IMR-90 (cell line): ENCODE measurements at regions not wholly inside any gene's neighbourhood (a gene's known extent, or its start where the extent isn't known, plus 50 kb on each side); places are given as distances from the start of the nearest gene placed in this dataset.

ENCODE experiments used
- ATAC-seq: fragments of 200-7000 bp; cut with Tn5 transposase; 2 replicates; pipeline ENCODE4 v1.9.1; 2020; ENCODE audit warnings: low read depth, mild to moderate bottlenecking, moderate library complexity
- BruUV-seq: library from RNA; stranded (reverse); fragments of 400-500 nt; replicated peaks from 2 replicates; lab custom pipeline; 2021; lab: Mats Ljungman, UMichigan
- CTCF ChIA-PET: fragments of 300-600 bp; formaldehyde crosslinking; extraction: SDS; loops from one replicate; lab custom pipeline; 2021; ENCODE audit warnings: antibody characterized with exemption; lab: Yijun Ruan, JAX
- POLR2A ChIA-PET: fragments of 300-600 bp; sonication (Branson Sonifier 250); formaldehyde crosslinking; loops from one replicate; lab custom pipeline; 2022; ENCODE audit warnings: antibody characterized with exemption; ENCODE audit not compliant: unreplicated experiment; lab: Charles Lee
- DNase-seq: peaks from one replicate; pipeline ENCODE4 v3.0.0; 2013
- H2AFZ ChIP-seq: replicated peaks from 2 replicates; pipeline ENCODE3; 2013; ENCODE audit warnings: low read length, mild to moderate bottlenecking; ENCODE audit not compliant: poor library complexity
- H2AK5ac ChIP-seq: 2 replicates; pipeline ENCODE4 v1.6.1; 2013; ENCODE audit warnings: low read depth, low read length, inconsistent platforms
- H2AK9ac ChIP-seq: replicated peaks from 2 replicates; pipeline ENCODE3; 2013; ENCODE audit warnings: mild to moderate bottlenecking, low read depth, low read length, moderate library complexity; ENCODE audit not compliant: poor library complexity
- H2BK120ac ChIP-seq: 2 replicates; pipeline ENCODE4 v1.6.1; 2013; ENCODE audit warnings: low read depth, low read length, inconsistent platforms
- H2BK15ac ChIP-seq: 3 replicates; pipeline ENCODE4 v1.6.1; 2013; ENCODE audit warnings: low read depth, low read length, inconsistent platforms
- H2BK20ac ChIP-seq: 2 replicates; pipeline ENCODE4 v1.6.1; 2013; ENCODE audit warnings: low read depth, mild to moderate bottlenecking, inconsistent platforms, low read length, moderate library complexity
- H2BK5ac ChIP-seq: 2 replicates; pipeline ENCODE4 v1.6.1; 2013; ENCODE audit warnings: mild to moderate bottlenecking, low read depth, low read length, inconsistent platforms; ENCODE audit not compliant: poor library complexity, severe bottlenecking
- H3K14ac ChIP-seq: replicated peaks from 2 replicates; pipeline ENCODE4 v1.6.1; 2013; ENCODE audit warnings: low read depth, low read length, inconsistent platforms
- H3K18ac ChIP-seq: 2 replicates; pipeline ENCODE4 v1.6.1; 2013; ENCODE audit warnings: low read depth, low read length, control low read depth
- H3K23ac ChIP-seq: 2 replicates; pipeline ENCODE4 v1.6.1; 2013; ENCODE audit warnings: low read depth, low read length, inconsistent platforms
- H3K27ac ChIP-seq: 2 replicates; pipeline ENCODE4 v1.5.1; 2013; ENCODE audit warnings: mild to moderate bottlenecking, control low read depth, low read length; ENCODE audit not compliant: insufficient read depth
- H3K27me3 ChIP-seq: 2 replicates; pipeline ENCODE4 v1.6.1; 2013; ENCODE audit warnings: low read length; ENCODE audit not compliant: control insufficient read depth, insufficient read depth
- H3K36me3 ChIP-seq: 2 replicates; pipeline ENCODE4 v1.6.1; 2013; ENCODE audit warnings: low read length, mixed read lengths; ENCODE audit not compliant: control insufficient read depth, insufficient read depth
- H3K4ac ChIP-seq: 2 replicates; pipeline ENCODE4 v1.6.1; 2013; ENCODE audit warnings: low read depth, low read length, inconsistent platforms
- H3K4me1 ChIP-seq: 2 replicates; pipeline ENCODE4 v1.6.1; 2013; ENCODE audit warnings: low read length, mixed read lengths; ENCODE audit not compliant: control insufficient read depth, insufficient read depth
- H3K4me2 ChIP-seq: 2 replicates; pipeline ENCODE4 v1.6.1; 2013; ENCODE audit warnings: low read depth, mild to moderate bottlenecking, control low read depth, low read length, moderate library complexity
- H3K4me3 ChIP-seq: 2 replicates; pipeline ENCODE4 v1.5.1; 2013; ENCODE audit warnings: low read depth, mild to moderate bottlenecking, control low read depth, low read length, moderate library complexity; ENCODE audit not compliant: insufficient read depth
- H3K56ac ChIP-seq: 2 replicates; pipeline ENCODE4 v1.6.1; 2013; ENCODE audit warnings: low read length, inconsistent platforms; ENCODE audit not compliant: insufficient read depth; ENCODE audit errors: extremely low read depth
- H3K79me1 ChIP-seq, 2 experiments: 2 replicates each; pipeline ENCODE4 v1.6.1; 2013; ENCODE audit warnings: low read length in 2 of 2, inconsistent platforms in 1 of 2, low read depth in 1 of 2
- H3K9ac ChIP-seq: 2 replicates; pipeline ENCODE4 v1.6.1; 2013; ENCODE audit warnings: low read depth, low read length, control low read depth
- H3K9me1 ChIP-seq: 2 replicates; pipeline ENCODE4 v1.6.1; 2013; ENCODE audit warnings: low read length, inconsistent platforms; ENCODE audit not compliant: insufficient read depth
- H3K9me3 ChIP-seq: 2 replicates; pipeline ENCODE4 v1.6.1; 2013; ENCODE audit warnings: low read length; ENCODE audit not compliant: control insufficient read depth, insufficient read depth
- H4K20me1 ChIP-seq: 2 replicates; pipeline ENCODE4 v1.6.1; 2013; ENCODE audit warnings: low read length, inconsistent platforms; ENCODE audit not compliant: insufficient read depth
- H4K5ac ChIP-seq: 2 replicates; pipeline ENCODE4 v1.6.1; 2013; ENCODE audit warnings: mild to moderate bottlenecking, low read depth, low read length, control low read depth
- H4K8ac ChIP-seq, 2 experiments: 2 replicates each; pipeline ENCODE4 v1.6.1; 2013; ENCODE audit warnings: low read depth in 2 of 2, low read length in 2 of 2, control low read depth in 1 of 2, inconsistent platforms in 1 of 2
- H4K91ac ChIP-seq: 2 replicates; pipeline ENCODE4 v1.6.1; 2013; ENCODE audit warnings: low read depth, low read length, inconsistent platforms; ENCODE audit not compliant: insufficient read depth
- BHLHE40 ChIP-seq: fragments of 150-350 bp; IDR thresholded peaks from 2 replicates; pipeline ENCODE4 v1.6.1; 2016; ENCODE audit warnings: mild to moderate bottlenecking, low read depth, low read length
- CHD1 ChIP-seq: IDR thresholded peaks from 2 replicates; pipeline ENCODE4 v1.6.1; 2012; ENCODE audit warnings: low read depth, low read length, improper control_type of control experiment
- CTCF ChIP-seq: conservative IDR thresholded peaks from 2 replicates; pipeline ENCODE4 v1.5.1; 2012; ENCODE audit warnings: mild to moderate bottlenecking, low read depth, low read length, improper control_type of control experiment
- MAFK ChIP-seq: IDR thresholded peaks from 2 replicates; pipeline ENCODE4 v1.6.1; 2012; ENCODE audit warnings: low read depth, low read length, improper control_type of control experiment
- MAZ ChIP-seq: IDR thresholded peaks from 2 replicates; pipeline ENCODE4 v1.6.1; 2012; ENCODE audit warnings: low read depth, mild to moderate bottlenecking, low read length, improper control_type of control experiment, moderate library complexity, borderline replicate concordance
- MXI1 ChIP-seq: IDR thresholded peaks from 2 replicates; pipeline ENCODE4 v1.6.1; 2012; ENCODE audit warnings: low read depth, mild to moderate bottlenecking, low read length, moderate library complexity, borderline replicate concordance
- RAD21 ChIP-seq: IDR thresholded peaks from 2 replicates; pipeline ENCODE4 v1.6.1; 2012; ENCODE audit warnings: low read length, improper control_type of control experiment
- RCOR1 ChIP-seq: IDR thresholded peaks from 2 replicates; pipeline ENCODE4 v1.6.1; 2012; ENCODE audit warnings: mild to moderate bottlenecking, low read length, improper control_type of control experiment; ENCODE audit not compliant: insufficient replicate concordance
- RFX5 ChIP-seq: IDR thresholded peaks from 2 replicates; pipeline ENCODE4 v1.8.0; 2012; ENCODE audit warnings: low read depth, mild to moderate bottlenecking, low read length, moderate library complexity
- SMC3 ChIP-seq: fragments of 150-350 bp; IDR thresholded peaks from 2 replicates; pipeline ENCODE4 v1.6.1; 2016; ENCODE audit warnings: low read depth, mild to moderate bottlenecking, antibody characterized with exemption, low read length, moderate library complexity
- USF2 ChIP-seq: fragments of 150-350 bp; IDR thresholded peaks from 2 replicates; pipeline ENCODE4 v1.6.1; 2017; ENCODE audit warnings: mild to moderate bottlenecking, antibody characterized with exemption, low read length, low read depth
- WGBS, 2 experiments: methylation state at CpG; one replicate each; pipeline versions ENCODE4 v1.1.5 to v1.1.7; 2013; ENCODE audit warnings: missing lambda C conversion rate in 2 of 2; ENCODE audit not compliant: insufficient read length in 1 of 2; ENCODE audit errors: extremely low coverage in 2 of 2; 5-methylcytosine and 5-hydroxymethylcytosine counted together
- dilution Hi-C: fragments of 300-500 bp; cut with HindIII; formaldehyde crosslinking; loops from one replicate; pipeline ENCODE4 v1.14.3; 2018; ENCODE audit warnings: low sequenced_read_pairs; ENCODE audit not compliant: unreplicated experiment
- in situ Hi-C: fragments of 300-500 bp; cut with MboI; formaldehyde crosslinking; loops from 3 replicates; pipeline ENCODE4 v1.14.3; 2019; ENCODE audit warnings: low sequenced_read_pairs, inconsistent platforms, mixed read lengths
- intact Hi-C: fragments of 100-400 bp; cut with micrococcal nuclease; formaldehyde crosslinking; loops from 2 replicates; pipeline ENCODE4 v1.10.0; 2022

GRCh38 chr2:79259959-79260358 is 100.4 kb upstream of the REG3A start:
- Histone ChIP-seq H4K20me1 (no peaks in the 10 kb centered on the region), H2AK9ac (no peak overlapping the region), H2AK5ac (no peak overlapping the region), H3K4me1 (no peaks in the 10 kb centered on the region), H4K91ac (no peak overlapping the region), H3K14ac (no peak overlapping the region), H3K56ac (no peak overlapping the region), H4K5ac (no peak overlapping the region), H3K23ac (no peak overlapping the region), H3K4me2 (no peak overlapping the region), H3K9ac (no peak overlapping the region), H3K79me1 (no peaks in the 10 kb centered on the region), H3K27me3 (no peaks in the 10 kb centered on the region), H4K8ac (no peak overlapping the region), H2BK120ac (no peak overlapping the region), H3K4me3 (no peak overlapping the region), H3K36me3 (no peaks in the 10 kb centered on the region), H3K9me1 (no peaks in the 10 kb centered on the region), H2BK15ac (no peak overlapping the region), H3K4ac (no peak overlapping the region), H2BK5ac (no peak overlapping the region), H2BK20ac (no peak overlapping the region), H3K27ac (no peak overlapping the region), H2AFZ (no peak overlapping the region), H3K9me3 (peaks cover 11% of the 10 kb centered on the region), H3K18ac (no peak overlapping the region)
- no CpG with 5 or more reads among the region's 1 CpG for WGBS, 2 experiments
- POLR2A ChIA-PET, result no interaction called here
- no TSS peak for BruUV-seq
- in situ Hi-C loops (no loop called here), dilution Hi-C loops (no loop called here), intact Hi-C loops (loop anchor here (10.0 kb wide), 2 partner anchors 55 to 585 kb away; no protein-coding TSS in a partner anchor)
- TF ChIP-seq SMC3 (no peak), USF2 (no peak), RCOR1 (no peak), MXI1 (no peak), RAD21 (no peak), CHD1 (no peak), MAFK (no peak), CTCF (no peak), RFX5 (no peak), MAZ (no peak), BHLHE40 (no peak)
- ATAC-seq (no peak), DNase-seq (no peak)
- CTCF ChIA-PET, result no interaction called here
